Cardiac muscle cell (in vitro differentiated cells and primary cell): ENCODE measurements at regions not wholly inside any gene's neighbourhood (a gene's known extent, or its start where the extent isn't known, plus 50 kb on each side); places are given as distances from the start of the nearest gene placed in this dataset.
"Not testable (repeated sequence)": the region's sequence is repeated elsewhere in the genome, so short reads cannot be mapped to it uniquely, and the experiment has no call there.

Experiments used
- DNase-seq, 2 donors: peaks; one replicate each; pipeline versions ENCODE4 v3.0.0 to v3.0.0-alpha.2; 2010 to 2017; ENCODE audit warnings: low read depth in 1 of 2, low spot score in 1 of 2
- H3K27ac ChIP-seq: fragments of 200-600 bp; sonication (generic); 2 replicates; pipeline ENCODE4 v1.5.1; 2016
- H3K27me3 ChIP-seq: fragments of 200-600 bp; sonication (generic); 2 replicates; pipeline ENCODE4 v1.6.0; 2016; ENCODE audit warnings: control low read depth
- H3K36me3 ChIP-seq: fragments of 200-600 bp; sonication (generic); 2 replicates; pipeline ENCODE4 v1.5.1; 2016; ENCODE audit warnings: control low read depth
- H3K4me1 ChIP-seq: fragments of 200-600 bp; sonication (generic); 2 replicates; pipeline ENCODE4 v1.8.1; 2017; ENCODE audit warnings: low read depth, mild to moderate bottlenecking, mixed run types
- H3K4me3 ChIP-seq: fragments of 200-600 bp; sonication (generic); 2 replicates; pipeline ENCODE4 v1.5.1; 2016; ENCODE audit warnings: mild to moderate bottlenecking
- H3K9me3 ChIP-seq: fragments of 200-600 bp; sonication (generic); 2 replicates; pipeline ENCODE4 v1.5.1; 2017; ENCODE audit warnings: low read depth, mild to moderate bottlenecking, control low read depth
- CTCF ChIP-seq: IDR thresholded peaks from 2 replicates; pipeline ENCODE4 v1.5.1; 2012; ENCODE audit warnings: low read depth, mild to moderate bottlenecking, low read length

- H3K4me3 ChIP-seq, result no peak overlapping the region
- H3K4me1 ChIP-seq, result no peaks in the 10 kb centered on the region
- no peaks in the 10 kb centered on the region for H3K36me3 ChIP-seq
- DNase-seq, result no peak
- no peaks in the 10 kb centered on the region for H3K27me3 ChIP-seq
- H3K9me3 ChIP-seq, result no peaks in the 10 kb centered on the region
- TF ChIP-seq CTCF, result no peak
- no peak overlapping the region for H3K27ac ChIP-seq
These were observed 110.2 kb downstream of the APIP start for GRCh38 chr11:34805937-34806336.

GRCh38 chr11:34799848-34800247 is 116.3 kb downstream of the APIP start:
- Histone ChIP-seq H3K4me3 (no peak overlapping the region), H3K27ac (no peak overlapping the region), H3K36me3 (no peaks in the 10 kb centered on the region), H3K4me1 (no peaks in the 10 kb centered on the region), H3K27me3 (no peaks in the 10 kb centered on the region), H3K9me3 (no peaks in the 10 kb centered on the region)
- DNase-seq, result no peak
- TF ChIP-seq CTCF, result no peak

GRCh38 chr11:34798985-34799384 is 117.2 kb downstream of the APIP start:
- Histone ChIP-seq H3K36me3 (no peaks in the 10 kb centered on the region), H3K4me3 (no peak overlapping the region), H3K27me3 (no peaks in the 10 kb centered on the region), H3K27ac (no peak overlapping the region), H3K9me3 (no peaks in the 10 kb centered on the region), H3K4me1 (no peaks in the 10 kb centered on the region)
- TF ChIP-seq CTCF, result no peak
- no peak for DNase-seq

- not testable (repeated sequence) for DNase-seq, H3K4me3 ChIP-seq, H3K9me3 ChIP-seq, H3K36me3 ChIP-seq, H3K27me3 ChIP-seq, H3K27ac ChIP-seq, H3K4me1 ChIP-seq
These were observed 118.7 kb downstream of the APIP start for GRCh38 chr11:34797497-34797896.

- Histone ChIP-seq H3K4me3 (no peak overlapping the region), H3K9me3 (no peaks in the 10 kb centered on the region), H3K27me3 (no peaks in the 10 kb centered on the region), H3K27ac (no peak overlapping the region), H3K36me3 (no peaks in the 10 kb centered on the region), H3K4me1 (no peaks in the 10 kb centered on the region)
- TF ChIP-seq CTCF, result no peak
- DNase-seq, result no peak
These were observed 120.5 kb downstream of the APIP start for GRCh38 chr11:34795641-34796040.

- Histone ChIP-seq H3K27me3 (no peaks in the 10 kb centered on the region), H3K36me3 (no peaks in the 10 kb centered on the region), H3K4me1 (no peaks in the 10 kb centered on the region), H3K4me3 (no peak overlapping the region), H3K9me3 (no peaks in the 10 kb centered on the region), H3K27ac (no peak overlapping the region)
- no peak for TF ChIP-seq CTCF
- no peak for DNase-seq
These were observed 121.5 kb downstream of the APIP start for GRCh38 chr11:34794696-34795095.
